GM12878 (cell line): ENCODE measurements at regions not wholly inside any gene's neighbourhood (a gene's known extent, or its start where the extent isn't known, plus 50 kb on each side); places are given as distances from the start of the nearest gene placed in this dataset.

Experiments used
- ATAC-seq: fragments of 200-7000 bp; cut with Tn5 transposase; 3 replicates; pipeline ENCODE4 v1.9.1; 2020; ENCODE audit warnings: mild to moderate bottlenecking, moderate library complexity
- BruUV-seq: library from RNA; stranded (reverse); fragments of 400-500 nt; replicated peaks from 2 replicates; lab custom pipeline; 2021; lab: Mats Ljungman, UMichigan
- CTCF ChIA-PET: fragments of 300-600 bp; sonication (Branson Sonifier 250); formaldehyde crosslinking; extraction: SDS; loops from one replicate; lab custom pipeline; 2021; ENCODE audit warnings: inconsistent platforms; lab: Yijun Ruan, JAX
- POLR2A ChIA-PET: fragments of 350-600 bp; formaldehyde crosslinking; extraction: SDS; loops from one replicate; lab custom pipeline; 2021; ENCODE audit warnings: inconsistent platforms; lab: Charles Lee
- RAD21 ChIA-PET: fragments of 300-600 bp; sonication (Branson Sonifier 250); formaldehyde crosslinking; loops from one replicate; lab custom pipeline; 2023; ENCODE audit warnings: antibody characterized with exemption; ENCODE audit not compliant: unreplicated experiment; lab: Charles Lee
- SMC1A ChIA-PET: fragments of 300-600 bp; sonication (Branson Sonifier 250); formaldehyde crosslinking; loops from one replicate; lab custom pipeline; 2023; ENCODE audit not compliant: unreplicated experiment, uncharacterized antibody; lab: Charles Lee
- DNase-seq: peaks from one replicate; pipeline ENCODE4 v3.0.0-alpha.2; 2011; ENCODE audit warnings: low read depth, low spot score
- FAIRE-seq: peaks from 3 replicates; lab custom pipeline; 2011; peaks lifted over from hg19 to GRCh38; lab: Jason Lieb, UNC
- H2AFZ ChIP-seq: 2 replicates; pipeline ENCODE4 v1.6.0; 2011; ENCODE audit warnings: low read depth, low read length, control low read depth; ENCODE audit not compliant: control insufficient read depth
- H3K27ac ChIP-seq: 2 replicates; pipeline ENCODE4 v1.5.1; 2011; ENCODE audit warnings: control low read depth; ENCODE audit not compliant: control insufficient read depth, insufficient read depth
- H3K27me3 ChIP-seq, 2 experiments: replicated peaks in 1 of 2; 2 replicates each; pipeline versions ENCODE4 v1.6.0 to v1.6.1; 2011; ENCODE audit warnings: low read length in 1 of 2; ENCODE audit not compliant: control insufficient read depth in 2 of 2, insufficient read depth in 2 of 2
- H3K36me3 ChIP-seq, 2 experiments: 2 replicates each; pipeline ENCODE4 v1.5.1; 2011; ENCODE audit warnings: low read length in 1 of 2; ENCODE audit not compliant: control insufficient read depth in 2 of 2, insufficient read depth in 2 of 2
- H3K4me1 ChIP-seq: 2 replicates; pipeline ENCODE4 v1.6.1; 2011; ENCODE audit warnings: mild to moderate bottlenecking, low read length, moderate library complexity, mixed read lengths; ENCODE audit not compliant: control insufficient read depth, insufficient read depth
- H3K4me2 ChIP-seq: 2 replicates; pipeline ENCODE4 v1.6.0; 2011; ENCODE audit warnings: control low read depth; ENCODE audit not compliant: control insufficient read depth, insufficient read depth
- H3K4me3 ChIP-seq: fragments of 200-600 bp; sonication (generic); 2 replicates; pipeline ENCODE4 v1.5.1; 2016
- H3K79me2 ChIP-seq: 2 replicates; pipeline ENCODE4 v1.6.0; 2011; ENCODE audit warnings: low read length; ENCODE audit not compliant: control insufficient read depth, insufficient read depth
- H3K9ac ChIP-seq: 2 replicates; pipeline ENCODE4 v1.8.0; 2011; ENCODE audit warnings: low read length, control low read depth, mixed read lengths; ENCODE audit not compliant: control insufficient read depth, insufficient read depth
- H3K9me3 ChIP-seq: replicated peaks from 3 replicates; pipeline ENCODE4 v1.5.1; 2011; ENCODE audit warnings: mild to moderate bottlenecking, low read length; ENCODE audit not compliant: control insufficient read depth, insufficient read depth
- H4K20me1 ChIP-seq: 2 replicates; pipeline ENCODE4 v1.6.0; 2011; ENCODE audit not compliant: control insufficient read depth, insufficient read depth
- BACH1 ChIP-seq: fragments of 450-650 bp; IDR thresholded peaks from 2 replicates; pipeline ENCODE4 v1.6.1; 2017; ENCODE audit warnings: mild to moderate bottlenecking, borderline replicate concordance
- DPF2 ChIP-seq: fragments of 450-650 bp; IDR thresholded peaks from 2 replicates; pipeline ENCODE4 v1.6.1; 2017; ENCODE audit warnings: mild to moderate bottlenecking
- ESRRA ChIP-seq: IDR thresholded peaks from 2 replicates; pipeline ENCODE4 v1.6.1; 2012; ENCODE audit warnings: mild to moderate bottlenecking, low read length, improper control_type of control experiment
- FOS ChIP-seq: IDR thresholded peaks from 3 replicates; pipeline ENCODE4 v1.6.1; 2011; ENCODE audit warnings: borderline replicate concordance; ENCODE audit not compliant: insufficient read length; ENCODE audit errors: extremely low read depth
- GABPA ChIP-seq: IDR thresholded peaks from 2 replicates; pipeline ENCODE4 v1.6.1; 2014; ENCODE audit warnings: antibody characterized with exemption, low read depth, mild to moderate bottlenecking, inconsistent platforms
- POLR2A ChIP-seq: IDR thresholded peaks from 2 replicates; pipeline ENCODE4 v1.6.1; 2011; ENCODE audit warnings: low read depth, mild to moderate bottlenecking, low read length
- SIN3A ChIP-seq: IDR thresholded peaks from 2 replicates; pipeline ENCODE4 v1.6.1; 2012; ENCODE audit warnings: low read depth, low read length, improper control_type of control experiment
- SIX5 ChIP-seq: IDR thresholded peaks from 2 replicates; pipeline ENCODE4 v1.6.1; 2011; ENCODE audit warnings: mild to moderate bottlenecking, low read depth, low read length, moderate library complexity; ENCODE audit not compliant: severe bottlenecking
- USF1 ChIP-seq: IDR thresholded peaks from 2 replicates; pipeline ENCODE4 v1.6.1; 2011; ENCODE audit warnings: borderline replicate concordance, low read depth, mild to moderate bottlenecking, moderate library complexity, mixed read lengths, low read length; ENCODE audit not compliant: insufficient read depth; ENCODE audit errors: extremely low read length
- ZNF217 ChIP-seq: fragments of 450-650 bp; IDR thresholded peaks from 2 replicates; pipeline ENCODE4 v1.6.1; 2017; ENCODE audit warnings: antibody characterized with exemption, mild to moderate bottlenecking
- ZNF592 ChIP-seq: fragments of 450-650 bp; IDR thresholded peaks from 2 replicates; pipeline ENCODE4 v1.6.1; 2017; ENCODE audit warnings: mild to moderate bottlenecking, moderate library complexity
- WGBS: methylation state at CpG from one replicate; pipeline ENCODE4 v1.1.6; 2016; ENCODE audit warnings: low lambda C conversion rate; ENCODE audit not compliant: insufficient replicate concordance, insufficient coverage; ENCODE audit errors: missing lambda C conversion rate; 5-methylcytosine and 5-hydroxymethylcytosine counted together
- in situ Hi-C: fragments of 300-500 bp; cut with MboI; formaldehyde crosslinking; loops from 9 replicates; pipeline ENCODE4 v1.14.3; 2018; ENCODE audit warnings: mixed read lengths
- intact Hi-C: fragments of 100-400 bp; cut with micrococcal nuclease; formaldehyde crosslinking; loops from one replicate; pipeline ENCODE4 v1.14.2; 2022; ENCODE audit not compliant: unreplicated experiment

GRCh38 chr1:37159102-37159501, 124.8 kb upstream of the GRIK3 start:
- no peaks in the 10 kb centered on the region for H3K79me2 ChIP-seq
- no peaks in the 10 kb centered on the region for H4K20me1 ChIP-seq
- H3K9ac ChIP-seq: no peak overlapping the region
- ATAC-seq (peak; percentile 48), DNase-seq (no peak), FAIRE-seq (no peak)
- intact Hi-C loops: no loop called here
- ChIA-PET RAD21 (no interaction called here), CTCF (interaction anchor here (0.6 kb wide), 1 partner anchor 367 kb away, joined by 5 read pairs; no protein-coding TSS in a partner anchor), SMC1A (no interaction called here), POLR2A (interaction anchor here (0.6 kb wide), 1 partner anchor 343 kb away, joined by 3 read pairs; no protein-coding TSS in a partner anchor)
- no peak overlapping the region for H3K27ac ChIP-seq
- H3K36me3 ChIP-seq: no peaks in the 10 kb centered on the region
- TF ChIP-seq SIX5 (peak; percentile 22), BACH1 (no peak), USF1 (peak; percentile 42)
- no peaks in the 10 kb centered on the region for H3K9me3 ChIP-seq
- WGBS: 0% methylated on average over 1 of the region's 1 CpG
- H3K4me3 ChIP-seq: no peak overlapping the region
- H3K27me3 ChIP-seq: no peaks in the 10 kb centered on the region; a peak in 2 of 4 replicates
- no TSS peak for BruUV-seq
- no peak overlapping the region for H2AFZ ChIP-seq
- no peaks in the 10 kb centered on the region for H3K4me1 ChIP-seq
- H3K4me2 ChIP-seq: no peak overlapping the region
- in situ Hi-C loops: no loop called here

GRCh38 chr1:37161171-37161570, 126.9 kb upstream of the GRIK3 start:
- H3K4me2 ChIP-seq: no peak overlapping the region
- ChIA-PET POLR2A (no interaction called here), RAD21 (no interaction called here), CTCF (interaction anchor here (0.9 kb wide), 1 partner anchor 11 kb away, joined by 3 read pairs; no protein-coding TSS in a partner anchor), SMC1A (interaction anchor here (0.6 to 1.3 kb wide), 2 partner anchors 11 to 161 kb away, joined by 3 read pairs; no protein-coding TSS in a partner anchor)
- H4K20me1 ChIP-seq: no peaks in the 10 kb centered on the region
- TF ChIP-seq ZNF217 (no peak), ZNF592 (no peak), POLR2A (no peak), FOS (no peak), GABPA (no peak), SIN3A (no peak), ESRRA (no peak), DPF2 (no peak)
- WGBS: 25% methylated on average over 2 of the region's 2 CpGs
- no peaks in the 10 kb centered on the region; a peak in 2 of 4 replicates for H3K27me3 ChIP-seq
- no peak overlapping the region for H3K9ac ChIP-seq
- H3K27ac ChIP-seq: no peak overlapping the region
- no peaks in the 10 kb centered on the region for H3K9me3 ChIP-seq
- no peaks in the 10 kb centered on the region for H3K79me2 ChIP-seq
- H2AFZ ChIP-seq: no peak overlapping the region
- no peak overlapping the region for H3K4me3 ChIP-seq
- BruUV-seq: no TSS peak
- intact Hi-C loops: no loop called here
- in situ Hi-C loops: no loop called here
- DNase-seq (no peak), FAIRE-seq (no peak), ATAC-seq (no peak)
- no peaks in the 10 kb centered on the region for H3K36me3 ChIP-seq
- H3K4me1 ChIP-seq: no peaks in the 10 kb centered on the region
